K562 (cell line): ENCODE measurements at regions not wholly inside any gene's neighbourhood (a gene's known extent, or its start where the extent isn't known, plus 50 kb on each side); places are given as distances from the start of the nearest gene placed in this dataset.

Experiments used
- ATAC-seq: fragments of 200-7000 bp; cut with Tn5 transposase; 3 replicates; pipeline ENCODE4 v1.9.1; 2020; ENCODE audit warnings: moderate library complexity
- BruUV-seq: library from RNA; stranded (reverse); fragments of 400-500 nt; replicated peaks from 2 replicates; lab custom pipeline; 2021; lab: Mats Ljungman, UMichigan
- CTCF ChIA-PET: fragments of 300-600 bp; formaldehyde crosslinking; extraction: SDS; loops from one replicate; lab custom pipeline; 2021; ENCODE audit warnings: low intra/inter-chr PET ratio; lab: Yijun Ruan, JAX
- POLR2A ChIA-PET: fragments of 300-600, 350-650 bp; sonication (Branson Sonifier 250); formaldehyde crosslinking; extraction: SDS; loops from one replicate; lab custom pipeline; 2021; ENCODE audit warnings: antibody characterized with exemption, inconsistent platforms; lab: Yijun Ruan, JAX
- DNase-seq, 4 experiments: peaks; one replicate each; pipeline versions ENCODE4 v3.0.0 to v3.0.0-alpha.2; 2011 to 2018; ENCODE audit warnings: low spot score in 3 of 4, mixed read lengths in 3 of 4; ENCODE audit errors: extremely low read depth in 1 of 4
- FAIRE-seq: peaks from 2 replicates; lab custom pipeline; 2011; peaks lifted over from hg19 to GRCh38; lab: Jason Lieb, UNC
- H2AFZ ChIP-seq: 2 replicates; pipeline ENCODE4 v1.6.0; 2011; ENCODE audit warnings: low read depth, low read length, control low read depth, inconsistent platforms
- H3K27ac ChIP-seq: fragments of 200-600 bp; 3 replicates; pipeline ENCODE4 v1.8.0; 2011; ENCODE audit warnings: low read depth, mild to moderate bottlenecking, control low read depth, inconsistent platforms, low read length, moderate library complexity, mixed read lengths; ENCODE audit errors: extremely low read depth
- H3K27me3 ChIP-seq, 2 experiments: fragments of 300-600 bp in 1 of 2; 2 replicates in 1 of 2; 3 replicates in 1 of 2; pipeline versions ENCODE4 v1.6.0 to v1.8.0; 2011; ENCODE audit warnings: inconsistent platforms in 2 of 2, low read length in 2 of 2, mild to moderate bottlenecking in 1 of 2, mixed read lengths in 1 of 2, moderate library complexity in 1 of 2; ENCODE audit not compliant: control insufficient read depth in 2 of 2, insufficient read depth in 2 of 2
- H3K36me3 ChIP-seq: fragments of 300-600 bp; 3 replicates; pipeline ENCODE4 v1.8.0; 2011; ENCODE audit warnings: mild to moderate bottlenecking, low read length, inconsistent platforms; ENCODE audit not compliant: control insufficient read depth, insufficient read depth
- H3K4me1 ChIP-seq, 2 experiments: fragments of 200-600 bp in 1 of 2; replicated peaks in 1 of 2; 2 replicates in 1 of 2; 3 replicates in 1 of 2; pipeline versions ENCODE4 v1.5.1 to v1.8.0; 2011; ENCODE audit warnings: inconsistent platforms in 2 of 2, low read length in 2 of 2, mild to moderate bottlenecking in 1 of 2, mixed read lengths in 1 of 2, moderate library complexity in 1 of 2; ENCODE audit not compliant: control insufficient read depth in 2 of 2, insufficient read depth in 2 of 2
- H3K4me2 ChIP-seq: 2 replicates; pipeline ENCODE4 v1.6.1; 2011; ENCODE audit warnings: low read length, control low read depth, inconsistent platforms, mixed read lengths; ENCODE audit not compliant: insufficient read depth
- H3K4me3 ChIP-seq: fragments of 200-600 bp; sonication (generic), shearing (Covaris generic); 2 replicates; pipeline ENCODE4 v1.5.1; 2016; ENCODE audit warnings: control low read depth, inconsistent platforms
- H3K79me2 ChIP-seq: fragments of 200-600 bp; 3 replicates; pipeline ENCODE4 v1.8.0; 2011; ENCODE audit warnings: low read length, inconsistent platforms; ENCODE audit not compliant: control insufficient read depth, insufficient read depth
- H3K9ac ChIP-seq, 2 experiments: 2 replicates each; pipeline versions ENCODE4 v1.6.0 to v1.6.1; 2011; ENCODE audit warnings: low read depth in 2 of 2, low read length in 2 of 2, control low read depth in 1 of 2, inconsistent platforms in 1 of 2, mild to moderate bottlenecking in 1 of 2, mixed read lengths in 1 of 2; ENCODE audit not compliant: insufficient read depth in 1 of 2
- H3K9me1 ChIP-seq: one replicate; pipeline ENCODE4 v1.6.0; 2011; ENCODE audit warnings: inconsistent platforms, mild to moderate bottlenecking, low read length, moderate library complexity; ENCODE audit not compliant: control insufficient read depth, insufficient read depth
- H3K9me3 ChIP-seq: replicated peaks from 2 replicates; pipeline ENCODE4 v1.5.1; 2011; ENCODE audit warnings: low read depth, low read length, inconsistent platforms; ENCODE audit not compliant: control insufficient read depth, insufficient read depth
- H4K20me1 ChIP-seq: replicated peaks from 2 replicates; pipeline ENCODE4 v1.6.1; 2011; ENCODE audit warnings: low read length, inconsistent platforms, mixed read lengths; ENCODE audit not compliant: control insufficient read depth, insufficient read depth
- TSHZ1 ChIP-seq: fragments of 250-450 bp; sonication (Bioruptor Pico); IDR thresholded peaks from 2 replicates; pipeline ENCODE4 v1.4.0; 2020; ENCODE audit warnings: mild to moderate bottlenecking, moderate library complexity
- ZNF280B ChIP-seq: fragments of 250-450 bp; sonication (Bioruptor Pico); IDR thresholded peaks from 2 replicates; pipeline ENCODE4 v1.5.1; 2021; ENCODE audit warnings: mild to moderate bottlenecking
- WGBS: fragments of 100-300 bp; shearing (Covaris generic); methylation state at CpG from one replicate; pipeline ENCODE4 v1.1.6; 2016; ENCODE audit warnings: low coverage, mixed read lengths; ENCODE audit not compliant: insufficient coverage; ENCODE audit errors: missing lambda C conversion rate; 5-methylcytosine and 5-hydroxymethylcytosine counted together
- in situ Hi-C: fragments of 300-500 bp; cut with MboI; formaldehyde crosslinking; loops from 4 replicates; pipeline ENCODE4 v1.15.0; 2018; ENCODE audit warnings: inconsistent platforms, mixed read lengths
- intact Hi-C: fragments of 100-400 bp; cut with micrococcal nuclease; formaldehyde crosslinking; loops from 2 replicates; pipeline ENCODE4 v1.14.2; 2022

- in situ Hi-C loops: no loop called here
- Histone ChIP-seq H3K9me3 (no peaks in the 10 kb centered on the region; the same call in 1 of the 2 replicates), H3K4me2 (no peak overlapping the region), H3K27ac (no peak overlapping the region), H3K4me1 (no peaks in the 10 kb centered on the region), H3K36me3 (no peaks in the 10 kb centered on the region), H3K4me3 (no peak overlapping the region), H4K20me1 (no peaks in the 10 kb centered on the region), H3K9me1 (no peaks in the 10 kb centered on the region), H3K27me3 (no peaks in the 10 kb centered on the region), H3K9ac (no peak overlapping the region), H3K79me2 (no peaks in the 10 kb centered on the region), H2AFZ (no peak overlapping the region)
- CTCF ChIA-PET: no interaction called here
- no TSS peak for BruUV-seq
- ATAC-seq (no peak), FAIRE-seq (no peak), DNase-seq (no peak)
- under 1% methylated on average over 14 of the region's 14 CpGs for WGBS
- TF ChIP-seq ZNF280B (no peak), TSHZ1 (no peak)
- intact Hi-C loops: no loop called here
- POLR2A ChIA-PET: no interaction called here
Observed at GRCh38 chr6:23003671-23004467, 434.5 kb downstream of the HDGFL1 start.
